AG09319 (cell line): ENCODE measurements at regions not wholly inside any gene's neighbourhood (a gene's known extent, or its start where the extent isn't known, plus 50 kb on each side); places are given as distances from the start of the nearest gene placed in this dataset.

Experiments
- DNase-seq: peaks from one replicate; pipeline ENCODE4 v3.0.0-alpha.2; 2010; ENCODE audit warnings: low read depth; ENCODE audit errors: extremely low read depth
- CTCF ChIP-seq: IDR thresholded peaks from 2 replicates; pipeline ENCODE4 v1.5.1; 2011; ENCODE audit warnings: low read depth, mild to moderate bottlenecking, inconsistent platforms, low read length, moderate library complexity

GRCh38 chr3:26428992-26429391, 193.6 kb upstream of the LRRC3B start:
- TF ChIP-seq CTCF, result no peak
- DNase-seq, result no peak

- TF ChIP-seq CTCF, result no peak
- no peak for DNase-seq
These were observed 184.9 kb upstream of the LRRC3B start for GRCh38 chr3:26437678-26438077.

- TF ChIP-seq CTCF, result no peak
- DNase-seq, result no peak
These were observed 184.1 kb upstream of the LRRC3B start for GRCh38 chr3:26438325-26438940.

GRCh38 chr3:26438981-26439884, 183.3 kb upstream of the LRRC3B start:
- no peak for TF ChIP-seq CTCF
- no peak for DNase-seq

GRCh38 chr3:26449996-26450395, 172.6 kb upstream of the LRRC3B start:
- TF ChIP-seq CTCF, result no peak
- DNase-seq, result no peak

- no peak for TF ChIP-seq CTCF
- DNase-seq, result no peak
These were observed 170.2 kb upstream of the LRRC3B start for GRCh38 chr3:26452363-26452762.

GRCh38 chr3:26460985-26461384, 161.6 kb upstream of the LRRC3B start:
- no peak for TF ChIP-seq CTCF
- DNase-seq, result no peak
